Kidney capillary endothelial cell (primary cell): ENCODE measurements at regions not wholly inside any gene's neighbourhood (a gene's known extent, or its start where the extent isn't known, plus 50 kb on each side); places are given as distances from the start of the nearest gene placed in this dataset.

Experiments used
- DNase-seq: peaks from one replicate; pipeline ENCODE4 v3.0.0-alpha.2; 2018; ENCODE audit warnings: low spot score

DNA sequence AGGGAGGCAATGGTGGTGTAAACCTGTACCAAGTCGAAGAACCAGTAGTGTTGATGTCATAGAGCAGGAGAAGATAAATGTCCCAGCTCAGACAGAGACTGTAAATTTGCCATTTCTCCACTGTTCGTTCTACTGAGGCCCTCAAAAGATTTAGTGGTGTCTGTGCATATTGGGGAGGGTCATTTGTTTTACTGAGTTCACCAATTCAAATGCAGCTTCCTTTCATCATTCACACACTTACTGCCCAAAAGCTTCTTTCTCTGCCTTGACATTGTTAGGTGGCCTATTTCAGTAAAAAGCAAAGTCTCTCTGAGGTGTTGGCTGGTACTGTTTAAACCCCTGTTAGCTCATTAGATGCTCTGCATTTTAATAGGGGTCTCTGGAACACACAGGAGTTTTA, 86.2 kb upstream of the EDNRB start:
- DNase-seq = no peak

GRCh38 chr13:77999746-78000145, 81.1 kb upstream of the EDNRB start:
- no peak for DNase-seq

GRCh38 chr13:77994166-77994565, 75.5 kb upstream of the EDNRB start:
- DNase-seq = no peak

DNA sequence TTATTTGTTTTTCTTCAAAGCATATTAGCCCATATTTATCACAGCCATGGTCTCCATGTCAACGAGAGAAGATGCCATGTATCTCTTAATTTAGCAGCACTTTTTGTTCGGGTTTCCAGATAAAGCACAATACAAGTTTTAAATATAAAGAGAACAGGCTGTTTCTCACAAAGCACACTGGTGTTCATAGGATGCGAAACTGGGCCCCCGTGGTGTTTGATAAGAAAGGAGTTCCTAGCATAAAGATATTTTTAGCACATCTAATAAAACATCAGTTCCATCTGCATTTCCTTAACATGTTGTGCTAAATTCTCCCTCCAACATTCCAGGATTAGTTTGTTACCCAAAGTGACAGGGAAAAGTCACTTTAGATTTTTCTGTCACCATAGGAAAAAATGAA, 72.4 kb upstream of the EDNRB start:
- DNase-seq = no peak

GRCh38 chr13:77989281-77989680, 70.7 kb upstream of the EDNRB start:
- DNase-seq = no peak

GRCh38 chr13:77988355-77988754, 69.7 kb upstream of the EDNRB start:
- DNase-seq = no peak

GRCh38 chr13:77986713-77987112, 68.1 kb upstream of the EDNRB start:
- no peak for DNase-seq

DNA sequence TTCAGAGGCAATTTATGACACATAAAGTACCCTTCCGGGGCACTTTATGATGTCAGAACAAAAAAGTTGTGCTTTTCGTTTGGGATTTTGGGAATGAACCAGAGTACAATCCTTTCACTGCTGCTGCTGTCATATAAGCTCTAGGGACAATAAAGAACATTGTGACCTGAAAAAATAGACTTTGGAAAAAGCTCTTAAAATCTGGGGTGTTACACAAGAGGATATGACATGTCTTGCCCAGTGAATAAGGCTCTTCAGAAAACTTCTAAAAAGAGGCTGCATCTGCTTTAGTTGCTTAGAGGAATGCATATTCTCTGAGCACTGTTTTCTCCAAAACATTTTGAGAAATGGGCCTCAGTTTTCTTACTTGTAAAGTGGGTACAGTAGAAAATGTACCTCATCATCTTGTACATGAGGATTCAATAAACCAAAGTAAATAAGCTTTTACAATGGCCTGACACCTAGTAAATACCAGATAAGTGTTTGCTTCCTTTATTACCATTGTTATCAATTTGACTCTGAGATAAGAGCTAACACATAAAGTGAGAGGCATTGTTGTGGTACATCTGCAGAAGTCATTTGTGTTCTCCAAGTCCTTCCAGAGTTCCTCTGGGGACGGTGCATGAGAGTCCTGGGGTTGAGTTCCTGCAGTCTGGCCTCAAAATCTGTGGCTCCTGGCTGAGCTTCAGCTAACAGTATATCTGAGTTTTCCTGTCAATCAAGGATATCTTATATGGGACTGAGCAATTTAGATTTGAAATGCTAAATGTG, 67.4 kb upstream of the EDNRB start:
- no peak for DNase-seq

DNA sequence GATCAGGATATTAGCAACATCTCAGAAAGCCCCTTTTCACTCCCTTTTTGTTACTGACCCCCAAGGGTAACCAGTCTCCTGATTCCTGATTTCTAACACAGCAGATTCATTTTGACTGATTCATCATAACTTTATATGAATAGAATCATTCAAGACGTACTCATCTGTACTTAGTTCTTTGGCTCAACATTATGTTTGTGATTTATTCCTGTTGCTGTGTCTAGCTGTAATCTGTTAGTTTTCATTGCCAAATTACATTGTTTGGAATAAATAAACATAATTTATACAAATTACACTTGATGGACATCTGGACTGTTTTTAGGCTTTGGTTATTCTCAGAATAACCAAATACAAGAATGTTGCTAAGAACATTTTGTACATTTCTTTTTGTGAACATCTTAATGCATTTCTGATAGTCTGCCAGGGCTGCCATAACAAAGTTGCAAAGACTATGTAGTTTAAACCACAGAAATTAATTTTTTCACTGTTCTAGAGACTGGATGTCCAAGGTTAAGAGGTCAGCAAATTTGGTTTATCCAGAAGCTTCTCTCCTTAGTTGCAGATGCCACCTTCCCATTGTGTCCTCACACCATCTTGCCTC, 62.8 kb upstream of the EDNRB start:
- DNase-seq = no peak

GRCh38 chr13:77980592-77980991, 62.0 kb upstream of the EDNRB start:
- no peak for DNase-seq

- no peak for DNase-seq
Measured at GRCh38 chr13:77979721-77980385, 61.2 kb upstream of the EDNRB start.

GRCh38 chr13:77975358-77976042, 56.9 kb upstream of the EDNRB start:
- no peak for DNase-seq

DNA sequence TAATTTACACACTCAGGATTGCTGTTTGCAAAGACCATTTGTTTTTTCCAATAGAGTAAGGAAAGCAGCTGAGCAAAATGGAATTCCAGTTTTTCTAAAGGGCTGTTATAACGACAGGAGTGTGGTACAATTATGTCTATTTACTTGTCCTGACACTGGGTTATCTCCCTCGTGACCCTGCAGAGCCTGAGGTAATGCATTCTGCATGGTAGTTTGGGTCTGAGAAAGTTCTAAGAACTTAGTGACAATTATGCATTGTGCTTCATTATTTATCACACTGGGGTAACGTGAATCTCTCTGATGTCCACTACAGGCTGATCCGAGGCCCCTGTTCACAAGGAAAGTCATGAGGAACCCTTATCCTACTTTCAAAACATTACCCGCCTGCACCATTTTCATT, 50.7 kb upstream of the EDNRB start:
- DNase-seq = no peak
